ENCODE measurements at regions not wholly inside any gene's neighbourhood (a gene's known extent, or its start where the extent isn't known, plus 50 kb on each side); places are given as distances from the start of the nearest gene placed in this dataset.

GRCh38 chr12:89247967-89248366 lies 104.3 kb downstream of the DUSP6 start:
- H3K9me3 ChIP-seq (ENCODE audit: low read depth) = no peaks in the 10 kb centered on the region
- H3K79me2 ChIP-seq = no peaks in the 10 kb centered on the region
- 59% methylated on average over 2 of the region's 2 CpGs for WGBS (ENCODE audit: low lambda C conversion rate, missing lambda C conversion rate)
- no peaks in the 10 kb centered on the region for H4K20me1 ChIP-seq (ENCODE audit: insufficient read depth, poor library complexity, severe bottlenecking)
- no peak overlapping the region for H3K4me2 ChIP-seq
- no peak overlapping the region for H2AFZ ChIP-seq
- no peak for DNase-seq (ENCODE audit: low spot score)
- H3K36me3 ChIP-seq (replicated peaks; ENCODE audit: insufficient read depth, low read depth) = no peaks in the 10 kb centered on the region
- H3K9me2 ChIP-seq (replicated peaks; ENCODE audit: insufficient read depth) = no peaks in the 10 kb centered on the region
- no peak overlapping the region for H3K27ac ChIP-seq
- H3K4me3 ChIP-seq = no peak overlapping the region
- TF ChIP-seq EZH2phosphoT487 (IDR thresholded peaks at IDR 0.05; ENCODE audit: low read depth, severe bottlenecking, unreplicated experiment) = no peak
- TF ChIP-seq CTCF (IDR thresholded peaks at IDR 0.05; ENCODE audit: poor library complexity) = no peak
- no peaks in the 10 kb centered on the region for H3K4me1 ChIP-seq (ENCODE audit: insufficient read depth)
- no peaks in the 10 kb centered on the region for H3K27me3 ChIP-seq

GRCh38 chr12:89247541-89247942 lies 104.8 kb downstream of the DUSP6 start:
- Histone ChIP-seq H3K79me2 (no peaks in the 10 kb centered on the region), H3K9me3 (ENCODE audit: low read depth) (no peaks in the 10 kb centered on the region), H3K9me2 (replicated peaks; ENCODE audit: insufficient read depth) (no peaks in the 10 kb centered on the region), H3K27me3 (no peaks in the 10 kb centered on the region), H3K4me1 (ENCODE audit: insufficient read depth) (no peaks in the 10 kb centered on the region), H4K20me1 (ENCODE audit: insufficient read depth, poor library complexity, severe bottlenecking) (no peaks in the 10 kb centered on the region), H3K36me3 (replicated peaks; ENCODE audit: insufficient read depth, low read depth) (no peaks in the 10 kb centered on the region), H3K4me2 (no peak overlapping the region), H2AFZ (no peak overlapping the region), H3K4me3 (no peak overlapping the region), H3K27ac (no peak overlapping the region)
- no peak for DNase-seq (ENCODE audit: low spot score)
- TF ChIP-seq EZH2phosphoT487 (IDR thresholded peaks at IDR 0.05; ENCODE audit: low read depth, severe bottlenecking, unreplicated experiment) = no peak
- WGBS (ENCODE audit: low lambda C conversion rate, missing lambda C conversion rate) = 47% methylated on average over 2 of the region's 2 CpGs

- H3K4me1 ChIP-seq (ENCODE audit: insufficient read depth) = no peaks in the 10 kb centered on the region
- no peak for DNase-seq (ENCODE audit: low spot score)
- H3K27me3 ChIP-seq = no peaks in the 10 kb centered on the region
- no peak overlapping the region for H2AFZ ChIP-seq
- no peaks in the 10 kb centered on the region for H3K9me3 ChIP-seq (ENCODE audit: low read depth)
- no peaks in the 10 kb centered on the region for H3K79me2 ChIP-seq
- H3K36me3 ChIP-seq (replicated peaks; ENCODE audit: insufficient read depth, low read depth) = no peaks in the 10 kb centered on the region
- no peaks in the 10 kb centered on the region for H3K9me2 ChIP-seq (replicated peaks; ENCODE audit: insufficient read depth)
- no peak overlapping the region for H3K4me3 ChIP-seq
- 60% methylated on average over 5 of the region's 5 CpGs for WGBS (ENCODE audit: low lambda C conversion rate, missing lambda C conversion rate)
- H4K20me1 ChIP-seq (ENCODE audit: insufficient read depth, poor library complexity, severe bottlenecking) = no peaks in the 10 kb centered on the region
- no peak overlapping the region for H3K4me2 ChIP-seq
- TF ChIP-seq CTCF (IDR thresholded peaks at IDR 0.05; ENCODE audit: poor library complexity) = no peak
- no peak for TF ChIP-seq EZH2phosphoT487 (IDR thresholded peaks at IDR 0.05; ENCODE audit: low read depth, severe bottlenecking, unreplicated experiment)
- TF ChIP-seq EZH2 (IDR thresholded peaks at IDR 0.05; ENCODE audit: borderline replicate concordance) = no peak
- H3K27ac ChIP-seq = no peak overlapping the region
Measured at GRCh38 chr12:89245090-89245489, 107.2 kb downstream of the DUSP6 start.

- no peak overlapping the region for H2AFZ ChIP-seq
- no peak overlapping the region for H3K4me2 ChIP-seq
- H3K4me3 ChIP-seq = no peak overlapping the region
- DNase-seq (ENCODE audit: low spot score) = no peak
- H3K4me1 ChIP-seq (ENCODE audit: insufficient read depth) = no peaks in the 10 kb centered on the region
- H3K9me3 ChIP-seq (ENCODE audit: low read depth) = no peaks in the 10 kb centered on the region
- 66% methylated on average over 3 of the region's 3 CpGs for WGBS (ENCODE audit: low lambda C conversion rate, missing lambda C conversion rate)
- H4K20me1 ChIP-seq (ENCODE audit: insufficient read depth, poor library complexity, severe bottlenecking) = no peaks in the 10 kb centered on the region
- no peaks in the 10 kb centered on the region for H3K79me2 ChIP-seq
- no peak for TF ChIP-seq EZH2phosphoT487 (IDR thresholded peaks at IDR 0.05; ENCODE audit: low read depth, severe bottlenecking, unreplicated experiment)
- TF ChIP-seq EZH2 (IDR thresholded peaks at IDR 0.05; ENCODE audit: borderline replicate concordance) = no peak
- TF ChIP-seq CTCF (IDR thresholded peaks at IDR 0.05; ENCODE audit: poor library complexity) = no peak
- H3K36me3 ChIP-seq (replicated peaks; ENCODE audit: insufficient read depth, low read depth) = no peaks in the 10 kb centered on the region
- H3K9me2 ChIP-seq (replicated peaks; ENCODE audit: insufficient read depth) = no peaks in the 10 kb centered on the region
- H3K27me3 ChIP-seq = no peaks in the 10 kb centered on the region
- H3K27ac ChIP-seq = no peak overlapping the region
Measured at GRCh38 chr12:89244536-89244935, 107.8 kb downstream of the DUSP6 start.

Measured in hepatocyte (in vitro differentiated cells).